ENCODE measurements at regions not wholly inside any gene's neighbourhood (a gene's known extent, or its start where the extent isn't known, plus 50 kb on each side); places are given as distances from the start of the nearest gene placed in this dataset.

- DNase-seq = no peak
Measured at GRCh38 chr7:47039089-47039648, 542.7 kb downstream of the TNS3 start.

- DNase-seq = no peak
Measured at GRCh38 chr7:47038621-47039020, 543.3 kb downstream of the TNS3 start.

- DNase-seq = no peak
Measured at GRCh38 chr7:47037607-47038006, 544.3 kb downstream of the TNS3 start.

DNA sequence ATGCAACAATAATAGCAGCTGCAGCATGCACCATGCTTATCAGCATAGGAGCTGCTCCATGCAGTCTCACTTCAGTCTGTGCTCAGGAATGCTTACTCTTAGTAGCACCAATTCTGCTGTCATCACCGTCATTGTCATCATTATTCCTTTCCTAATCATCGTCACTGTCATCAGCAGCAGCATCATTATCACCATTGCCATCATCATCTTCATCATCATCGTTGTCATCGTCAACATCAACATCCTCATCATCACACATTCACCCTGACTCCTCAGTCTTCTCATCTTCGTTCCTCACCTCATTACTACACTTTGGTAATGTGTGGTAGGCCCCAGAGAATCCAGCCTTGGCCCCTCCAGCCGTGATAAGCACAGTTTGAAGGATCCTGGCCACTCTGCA, 545.0 kb downstream of the TNS3 start:
- no peak for DNase-seq

- DNase-seq = no peak
Measured at GRCh38 chr7:47035522-47035921, 546.4 kb downstream of the TNS3 start.

DNA sequence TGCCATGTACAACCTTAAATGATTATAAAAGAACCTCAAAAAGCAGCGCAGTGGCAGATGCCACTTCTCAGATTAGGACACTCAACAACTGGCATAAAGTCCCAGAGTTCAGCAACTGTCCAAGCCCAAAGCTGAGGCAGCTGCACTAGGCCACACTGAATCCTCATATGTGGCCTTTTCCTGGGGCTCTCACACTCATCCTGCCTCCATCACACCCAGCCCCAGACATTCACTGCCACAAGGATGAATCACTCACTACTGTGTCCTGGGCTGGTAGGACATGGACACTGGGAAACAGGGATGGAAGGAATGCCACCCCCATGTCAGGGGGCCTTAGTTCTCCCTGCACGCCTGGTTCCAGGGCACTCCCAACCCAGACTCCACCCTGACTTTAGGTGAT, 547.7 kb downstream of the TNS3 start:
- no peak for DNase-seq

DNA sequence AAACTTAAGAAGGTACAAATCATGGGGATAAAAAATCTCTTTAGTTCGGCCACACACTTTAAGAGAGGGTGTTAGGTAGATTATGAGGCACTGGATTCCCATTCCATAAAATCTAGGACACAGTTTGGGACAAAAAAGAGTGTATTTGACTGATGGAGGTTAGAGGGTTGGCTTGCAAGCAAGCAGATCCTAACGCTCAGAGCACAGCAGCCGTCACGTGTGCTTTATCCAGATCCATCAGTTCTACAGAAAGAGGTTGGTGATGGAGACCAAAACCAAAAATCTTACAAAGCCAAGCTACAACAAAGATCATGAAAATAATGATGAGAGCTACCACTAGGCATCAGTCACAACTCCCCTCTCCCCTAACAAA, 549.4 kb downstream of the TNS3 start:
- no peak for DNase-seq

DNA sequence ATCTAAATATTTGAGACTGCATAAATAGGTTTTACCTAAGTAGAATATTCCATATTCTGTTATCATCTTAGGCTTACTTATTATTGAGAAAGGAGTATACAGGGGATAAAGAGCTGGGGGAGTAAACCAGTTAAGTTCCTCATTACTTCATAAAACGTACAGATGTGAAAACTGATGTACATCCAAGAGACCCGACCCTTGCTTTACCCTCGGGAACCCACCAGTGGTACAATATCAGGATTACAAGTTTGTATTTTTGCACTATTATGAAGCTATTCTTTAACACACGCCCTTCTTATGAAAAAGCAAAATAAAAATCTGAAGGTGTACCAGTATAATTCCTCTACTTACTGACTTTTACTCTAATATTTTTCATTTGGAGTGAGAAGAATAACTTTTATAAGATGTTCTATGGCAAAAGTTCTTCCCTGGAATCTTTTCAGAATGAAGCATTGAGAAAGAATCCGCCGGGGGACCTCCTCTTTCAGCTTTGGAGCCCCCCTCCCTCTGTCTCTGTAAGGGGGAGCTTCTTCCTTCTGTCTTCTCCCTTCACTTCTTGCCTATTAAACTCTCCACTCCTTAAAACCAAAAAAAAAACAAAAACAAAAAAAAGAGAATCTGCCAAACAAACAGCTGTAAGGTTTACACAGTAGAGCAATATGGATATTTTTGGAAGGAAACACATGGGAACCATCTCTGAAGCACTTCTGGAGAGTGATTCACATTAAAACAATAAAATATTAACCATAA, 550.0 kb downstream of the TNS3 start:
- no peak for DNase-seq

- no peak for DNase-seq
Measured at GRCh38 chr7:47028284-47028683, 553.6 kb downstream of the TNS3 start.

DNA sequence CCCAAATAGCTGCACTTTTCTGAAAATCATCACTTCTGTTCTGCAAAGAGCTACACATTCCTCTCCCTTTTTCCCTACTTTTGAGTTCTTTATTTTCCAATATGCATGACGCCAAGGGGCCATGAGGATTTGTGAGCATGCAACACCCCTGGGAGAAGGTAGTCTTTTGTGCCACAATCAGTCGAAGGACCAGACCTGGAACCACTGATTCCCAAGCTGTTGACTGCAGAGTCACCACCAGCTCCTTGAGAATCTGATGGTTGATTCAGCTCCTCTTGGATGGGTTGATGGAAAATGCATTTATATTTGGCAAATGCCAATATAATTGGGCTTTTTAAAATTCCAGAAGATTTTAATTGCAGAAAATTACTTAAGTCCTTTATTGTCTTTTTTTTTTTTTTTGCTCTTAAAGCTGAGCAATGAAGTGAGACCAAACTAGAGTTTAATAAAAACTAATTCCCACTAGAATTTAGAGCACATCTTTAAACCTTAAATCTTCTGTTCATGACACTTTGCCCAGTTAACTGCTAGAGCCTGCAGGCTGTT, 554.1 kb downstream of the TNS3 start:
- no peak for DNase-seq

DNA sequence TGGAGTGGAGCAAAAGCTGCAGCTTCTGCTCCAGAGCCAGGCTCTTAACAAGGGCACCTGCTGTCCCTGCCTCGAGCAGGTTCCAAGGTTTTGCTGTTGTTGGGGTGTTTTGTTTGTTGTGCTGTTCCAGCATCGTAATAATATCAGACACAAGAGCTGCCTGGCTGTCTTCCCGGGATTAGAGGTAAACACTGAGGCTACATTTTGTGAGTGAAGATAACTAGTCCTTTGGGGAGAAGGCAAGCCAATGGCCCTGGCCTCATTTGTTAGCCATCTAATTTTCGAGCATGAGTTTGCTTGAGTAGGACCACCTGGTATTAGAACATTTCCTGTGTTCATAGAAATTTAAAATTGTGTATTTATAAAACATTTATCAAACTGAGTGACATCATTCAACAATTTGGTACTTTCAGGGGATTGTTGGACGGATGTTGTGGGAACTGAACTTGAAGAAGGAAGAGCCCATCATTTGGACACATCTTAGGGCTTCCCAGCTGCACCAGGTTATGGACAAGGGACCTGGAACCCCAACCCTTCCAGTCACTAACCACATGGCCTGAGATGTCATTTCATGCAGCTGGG, 555.0 kb downstream of the TNS3 start:
- no peak for DNase-seq

GRCh38 chr7:47024991-47025390, 556.9 kb downstream of the TNS3 start:
- no peak for DNase-seq

GRCh38 chr7:47008461-47008860, 573.5 kb downstream of the TNS3 start:
- DNase-seq = no peak

- no peak for DNase-seq
Measured at GRCh38 chr7:47007471-47007870, 574.4 kb downstream of the TNS3 start.

DNA sequence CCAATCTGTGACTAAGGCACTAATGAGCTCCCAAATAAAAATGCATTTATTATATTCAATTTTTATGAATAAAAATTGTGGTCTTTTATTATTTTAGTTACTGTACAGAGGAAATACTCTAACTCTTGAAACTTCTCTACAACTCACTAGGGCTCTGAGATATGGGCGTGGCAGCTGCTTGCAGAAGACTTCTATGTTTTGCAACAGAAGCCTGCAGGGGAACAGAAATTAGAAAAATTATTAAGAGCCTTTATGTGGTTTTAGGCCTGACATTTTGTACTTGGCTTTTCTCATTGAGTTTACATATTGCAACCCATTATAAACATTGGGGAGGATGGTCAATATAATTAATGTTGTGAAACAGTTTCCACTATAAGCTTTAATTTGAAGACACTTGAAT, 581.4 kb downstream of the TNS3 start:
- no peak for DNase-seq

DNA sequence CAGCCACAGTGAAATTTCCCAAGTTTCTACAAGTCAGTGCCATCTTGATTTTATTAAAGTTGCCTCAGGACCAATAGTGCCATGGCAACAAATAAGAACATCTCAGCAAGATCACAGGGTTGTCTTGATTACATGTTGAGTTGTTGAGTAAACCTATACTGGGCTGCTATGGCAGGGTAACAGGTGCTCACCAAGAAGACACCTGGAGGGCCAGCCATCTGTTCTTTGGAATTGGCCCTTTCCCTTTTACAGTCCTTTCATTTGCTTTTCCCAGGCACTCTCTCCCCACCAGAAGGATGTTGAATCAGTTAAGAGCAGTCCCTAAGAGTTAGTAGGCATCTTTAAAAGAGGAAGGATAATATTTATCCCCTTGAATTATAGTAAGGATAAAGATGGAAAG, 582.0 kb downstream of the TNS3 start:
- DNase-seq = no peak

GRCh38 chr7:46996972-46997371, 584.9 kb downstream of the TNS3 start:
- no peak for DNase-seq

DNA sequence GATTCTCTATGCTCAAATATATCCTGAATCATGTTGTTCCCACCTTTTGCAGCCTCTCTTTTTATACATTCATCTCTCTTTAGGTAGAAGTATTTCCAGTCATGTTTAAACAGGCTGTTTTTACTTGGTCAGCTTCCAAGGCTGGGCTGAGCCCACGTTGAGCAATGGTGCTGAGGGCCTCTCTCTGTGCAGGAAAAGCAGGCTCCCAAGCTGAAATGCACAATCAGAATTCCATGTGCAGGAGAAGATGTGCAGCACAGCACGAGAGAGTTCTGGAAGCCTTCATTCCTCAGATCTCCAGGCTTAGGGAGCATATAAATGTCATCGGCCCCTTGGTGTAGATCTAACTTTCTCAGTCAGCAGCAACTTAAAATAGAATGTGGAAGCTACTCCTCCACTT, 588.5 kb downstream of the TNS3 start:
- DNase-seq = no peak

DNA sequence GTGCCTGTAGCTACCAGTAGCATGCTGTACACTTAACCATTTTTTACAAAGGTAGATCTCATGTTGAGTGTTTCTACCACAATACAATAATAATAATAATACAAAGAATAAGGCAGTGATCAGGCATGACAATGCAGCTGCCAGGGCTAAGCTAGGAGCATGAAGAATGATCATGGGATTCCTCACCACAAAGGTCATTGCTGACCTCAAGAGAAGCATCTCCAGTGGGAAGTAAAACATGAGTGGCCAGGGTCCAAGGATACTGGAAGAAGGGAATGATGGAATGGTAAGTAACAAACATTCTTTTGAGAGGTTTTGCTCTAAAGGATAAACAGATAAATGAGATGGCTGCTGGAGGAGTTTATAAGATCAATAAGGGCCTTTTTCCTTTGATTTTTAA, 591.1 kb downstream of the TNS3 start:
- DNase-seq = no peak

DNA sequence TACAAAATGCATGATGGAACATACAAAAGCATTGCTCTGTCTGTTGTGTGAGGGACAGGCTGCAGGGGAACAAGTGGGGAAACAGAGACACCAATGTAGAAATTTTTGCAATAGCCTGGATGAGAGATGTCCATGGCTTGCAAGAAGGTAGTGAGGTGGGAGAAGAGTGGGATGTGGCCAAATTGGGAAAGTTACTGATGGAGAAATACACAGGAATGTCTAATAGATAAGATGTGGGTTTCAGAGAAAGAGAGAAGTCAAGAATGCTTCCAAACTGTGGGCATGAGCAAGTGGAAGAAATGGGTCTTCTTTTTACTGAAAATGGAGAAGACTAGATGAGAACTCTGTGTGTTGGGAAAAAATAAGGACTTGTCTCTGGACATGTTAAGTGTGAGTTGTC, 592.7 kb downstream of the TNS3 start:
- DNase-seq = no peak

DNA sequence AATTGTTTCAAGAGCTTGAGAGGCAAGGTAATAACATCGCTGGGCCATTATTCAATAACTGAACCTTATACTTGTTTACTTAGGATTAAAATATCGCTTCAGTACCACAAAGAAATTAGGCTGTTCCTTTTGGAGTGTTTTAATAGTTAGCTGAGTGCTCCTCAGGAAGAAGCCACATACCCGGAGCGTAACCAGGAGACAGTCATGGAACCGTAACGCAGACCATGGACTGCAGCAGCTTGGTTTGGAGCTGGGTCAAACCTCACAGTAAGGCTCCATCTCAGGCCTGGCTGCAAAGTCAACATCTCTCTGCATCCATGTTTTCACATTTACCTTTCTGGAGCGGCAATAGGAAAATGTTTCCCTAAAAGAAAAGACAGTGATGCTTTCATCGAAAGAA, 599.0 kb downstream of the TNS3 start:
- no peak for DNase-seq

DNA sequence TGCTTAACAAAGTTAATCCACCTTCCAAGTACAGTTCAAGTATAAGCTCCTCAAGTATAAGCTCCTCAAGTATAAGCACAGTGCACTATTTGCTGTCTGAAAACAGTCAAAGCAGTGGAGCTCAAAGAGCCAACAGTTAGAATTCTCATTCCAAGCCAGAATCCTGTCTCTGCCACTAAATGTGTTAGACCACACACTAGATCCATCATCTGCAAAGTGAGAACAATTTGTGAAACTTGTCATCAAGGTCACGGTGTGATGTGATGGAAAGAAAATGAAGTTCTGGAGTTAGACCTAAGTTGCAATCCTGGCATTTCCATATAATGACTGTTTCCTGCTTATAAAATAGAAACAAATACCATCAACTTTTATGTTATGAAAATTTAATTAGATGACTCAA, 602.5 kb downstream of the TNS3 start:
- DNase-seq = no peak

GRCh38 chr7:46975493-46975892, 606.4 kb downstream of the TNS3 start:
- DNase-seq = no peak

- no peak for DNase-seq
Measured at GRCh38 chr7:46972205-46972604, 609.7 kb downstream of the TNS3 start.

GRCh38 chr7:46970476-46970875, 611.4 kb downstream of the TNS3 start:
- DNase-seq = no peak

Measured in retina (tissue), 1 donor.